ENCODE measurements at regions not wholly inside any gene's neighbourhood (a gene's known extent, or its start where the extent isn't known, plus 50 kb on each side); places are given as distances from the start of the nearest gene placed in this dataset.

GRCh38 chr12:130222519-130223218, 60.4 kb downstream of the FZD10 start (continued):
- TF ChIP-seq SAP30 (IDR thresholded peaks at IDR 0.05; ENCODE audit: insufficient read depth, insufficient replicate concordance, low read length) = no peak
- TF ChIP-seq, protein P1, sequence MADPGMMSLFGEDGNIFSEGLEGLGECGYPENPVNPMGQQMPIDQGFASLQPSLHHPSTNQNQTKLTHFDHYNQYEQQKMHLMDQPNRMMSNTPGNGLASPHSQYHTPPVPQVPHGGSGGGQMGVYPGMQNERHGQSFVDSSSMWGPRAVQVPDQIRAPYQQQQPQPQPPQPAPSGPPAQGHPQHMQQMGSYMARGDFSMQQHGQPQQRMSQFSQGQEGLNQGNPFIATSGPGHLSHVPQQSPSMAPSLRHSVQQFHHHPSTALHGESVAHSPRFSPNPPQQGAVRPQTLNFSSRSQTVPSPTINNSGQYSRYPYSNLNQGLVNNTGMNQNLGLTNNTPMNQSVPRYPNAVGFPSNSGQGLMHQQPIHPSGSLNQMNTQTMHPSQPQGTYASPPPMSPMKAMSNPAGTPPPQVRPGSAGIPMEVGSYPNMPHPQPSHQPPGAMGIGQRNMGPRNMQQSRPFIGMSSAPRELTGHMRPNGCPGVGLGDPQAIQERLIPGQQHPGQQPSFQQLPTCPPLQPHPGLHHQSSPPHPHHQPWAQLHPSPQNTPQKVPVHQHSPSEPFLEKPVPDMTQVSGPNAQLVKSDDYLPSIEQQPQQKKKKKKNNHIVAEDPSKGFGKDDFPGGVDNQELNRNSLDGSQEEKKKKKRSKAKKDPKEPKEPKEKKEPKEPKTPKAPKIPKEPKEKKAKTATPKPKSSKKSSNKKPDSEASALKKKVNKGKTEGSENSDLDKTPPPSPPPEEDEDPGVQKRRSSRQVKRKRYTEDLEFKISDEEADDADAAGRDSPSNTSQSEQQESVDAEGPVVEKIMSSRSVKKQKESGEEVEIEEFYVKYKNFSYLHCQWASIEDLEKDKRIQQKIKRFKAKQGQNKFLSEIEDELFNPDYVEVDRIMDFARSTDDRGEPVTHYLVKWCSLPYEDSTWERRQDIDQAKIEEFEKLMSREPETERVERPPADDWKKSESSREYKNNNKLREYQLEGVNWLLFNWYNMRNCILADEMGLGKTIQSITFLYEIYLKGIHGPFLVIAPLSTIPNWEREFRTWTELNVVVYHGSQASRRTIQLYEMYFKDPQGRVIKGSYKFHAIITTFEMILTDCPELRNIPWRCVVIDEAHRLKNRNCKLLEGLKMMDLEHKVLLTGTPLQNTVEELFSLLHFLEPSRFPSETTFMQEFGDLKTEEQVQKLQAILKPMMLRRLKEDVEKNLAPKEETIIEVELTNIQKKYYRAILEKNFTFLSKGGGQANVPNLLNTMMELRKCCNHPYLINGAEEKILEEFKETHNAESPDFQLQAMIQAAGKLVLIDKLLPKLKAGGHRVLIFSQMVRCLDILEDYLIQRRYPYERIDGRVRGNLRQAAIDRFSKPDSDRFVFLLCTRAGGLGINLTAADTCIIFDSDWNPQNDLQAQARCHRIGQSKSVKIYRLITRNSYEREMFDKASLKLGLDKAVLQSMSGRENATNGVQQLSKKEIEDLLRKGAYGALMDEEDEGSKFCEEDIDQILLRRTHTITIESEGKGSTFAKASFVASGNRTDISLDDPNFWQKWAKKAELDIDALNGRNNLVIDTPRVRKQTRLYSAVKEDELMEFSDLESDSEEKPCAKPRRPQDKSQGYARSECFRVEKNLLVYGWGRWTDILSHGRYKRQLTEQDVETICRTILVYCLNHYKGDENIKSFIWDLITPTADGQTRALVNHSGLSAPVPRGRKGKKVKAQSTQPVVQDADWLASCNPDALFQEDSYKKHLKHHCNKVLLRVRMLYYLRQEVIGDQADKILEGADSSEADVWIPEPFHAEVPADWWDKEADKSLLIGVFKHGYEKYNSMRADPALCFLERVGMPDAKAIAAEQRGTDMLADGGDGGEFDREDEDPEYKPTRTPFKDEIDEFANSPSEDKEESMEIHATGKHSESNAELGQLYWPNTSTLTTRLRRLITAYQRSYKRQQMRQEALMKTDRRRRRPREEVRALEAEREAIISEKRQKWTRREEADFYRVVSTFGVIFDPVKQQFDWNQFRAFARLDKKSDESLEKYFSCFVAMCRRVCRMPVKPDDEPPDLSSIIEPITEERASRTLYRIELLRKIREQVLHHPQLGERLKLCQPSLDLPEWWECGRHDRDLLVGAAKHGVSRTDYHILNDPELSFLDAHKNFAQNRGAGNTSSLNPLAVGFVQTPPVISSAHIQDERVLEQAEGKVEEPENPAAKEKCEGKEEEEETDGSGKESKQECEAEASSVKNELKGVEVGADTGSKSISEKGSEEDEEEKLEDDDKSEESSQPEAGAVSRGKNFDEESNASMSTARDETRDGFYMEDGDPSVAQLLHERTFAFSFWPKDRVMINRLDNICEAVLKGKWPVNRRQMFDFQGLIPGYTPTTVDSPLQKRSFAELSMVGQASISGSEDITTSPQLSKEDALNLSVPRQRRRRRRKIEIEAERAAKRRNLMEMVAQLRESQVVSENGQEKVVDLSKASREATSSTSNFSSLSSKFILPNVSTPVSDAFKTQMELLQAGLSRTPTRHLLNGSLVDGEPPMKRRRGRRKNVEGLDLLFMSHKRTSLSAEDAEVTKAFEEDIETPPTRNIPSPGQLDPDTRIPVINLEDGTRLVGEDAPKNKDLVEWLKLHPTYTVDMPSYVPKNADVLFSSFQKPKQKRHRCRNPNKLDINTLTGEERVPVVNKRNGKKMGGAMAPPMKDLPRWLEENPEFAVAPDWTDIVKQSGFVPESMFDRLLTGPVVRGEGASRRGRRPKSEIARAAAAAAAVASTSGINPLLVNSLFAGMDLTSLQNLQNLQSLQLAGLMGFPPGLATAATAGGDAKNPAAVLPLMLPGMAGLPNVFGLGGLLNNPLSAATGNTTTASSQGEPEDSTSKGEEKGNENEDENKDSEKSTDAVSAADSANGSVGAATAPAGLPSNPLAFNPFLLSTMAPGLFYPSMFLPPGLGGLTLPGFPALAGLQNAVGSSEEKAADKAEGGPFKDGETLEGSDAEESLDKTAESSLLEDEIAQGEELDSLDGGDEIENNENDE (IDR thresholded peaks at IDR 0.05; ENCODE audit: insufficient replicate concordance, low read length) = no peak
- no peak for TF ChIP-seq RFX5 (IDR thresholded peaks at IDR 0.05; ENCODE audit: borderline replicate concordance, low read depth, low read length)
- peak; percentile 36 for TF ChIP-seq EZH2 (IDR thresholded peaks at IDR 0.05; ENCODE audit: low read depth, low read length, severe bottlenecking)
- TF ChIP-seq TAF7 (optimal IDR thresholded peaks at IDR 0.05; ENCODE audit: borderline replicate concordance, low read depth, low read length) = no peak
- TF ChIP-seq TEAD4 (IDR thresholded peaks at IDR 0.05; ENCODE audit: low read depth, low read length) = 0 out of 2 replicates have a peak, but pooled peaks have one; percentile 22
- no peak for TF ChIP-seq POLR2A (IDR thresholded peaks at IDR 0.05; ENCODE audit: control extremely low read depth in 1 of 2, low read depth in 2 of 2, low read length in 2 of 2)
- no peak for TF ChIP-seq BRCA1 (IDR thresholded peaks at IDR 0.05; ENCODE audit: low read depth, low read length)
- TF ChIP-seq EP300 (IDR thresholded peaks at IDR 0.05; ENCODE audit: borderline replicate concordance in 1 of 2, low read depth in 2 of 2, low read length in 2 of 2) = no peak
- TF ChIP-seq SUZ12 (IDR thresholded peaks at IDR 0.05; ENCODE audit: low read length) = no peak

Data from H1 (cell line).